ENCODE measurements at regions not wholly inside any gene's neighbourhood (a gene's known extent, or its start where the extent isn't known, plus 50 kb on each side); places are given as distances from the start of the nearest gene placed in this dataset.

DNA sequence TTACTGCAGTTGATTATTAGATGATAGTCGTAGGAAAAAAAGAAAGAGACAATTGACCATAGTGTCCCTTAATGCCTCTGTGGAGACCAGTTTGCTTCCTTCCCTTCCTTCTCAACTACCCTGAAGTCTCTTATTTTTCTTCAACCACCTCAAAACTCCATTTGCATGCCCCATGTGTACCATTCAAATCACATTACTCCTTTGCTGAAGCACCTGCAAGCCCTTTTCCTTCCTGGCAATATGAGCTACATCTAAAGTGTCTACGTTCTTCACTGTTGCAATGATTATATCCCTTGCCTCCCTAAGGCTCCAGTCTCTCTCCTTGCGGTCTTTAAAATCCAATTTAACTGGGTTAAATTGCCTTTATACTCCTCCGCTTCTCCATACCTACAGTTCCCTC is 867.4 kb upstream of the API5 start:
- TF ChIP-seq CTCF (IDR thresholded peaks at IDR 0.05) (no peak), REST (IDR thresholded peaks at IDR 0.05; ENCODE audit: insufficient read depth in 1 of 2, low read depth in 2 of 2, low read length in 1 of 2) (no peak), TCF7L2 (IDR thresholded peaks at IDR 0.05; ENCODE audit: low read depth, low read length) (no peak), POLR2AphosphoS5 (IDR thresholded peaks at IDR 0.05; ENCODE audit: low read depth, low read length) (no peak), SIN3A (IDR thresholded peaks at IDR 0.05; ENCODE audit: borderline replicate concordance, insufficient read depth, low read depth, low read length) (no peak)

Measured in Panc1 (cell line).